ENCODE measurements at regions not wholly inside any gene's neighbourhood (a gene's known extent, or its start where the extent isn't known, plus 50 kb on each side); places are given as distances from the start of the nearest gene placed in this dataset.

DNA sequence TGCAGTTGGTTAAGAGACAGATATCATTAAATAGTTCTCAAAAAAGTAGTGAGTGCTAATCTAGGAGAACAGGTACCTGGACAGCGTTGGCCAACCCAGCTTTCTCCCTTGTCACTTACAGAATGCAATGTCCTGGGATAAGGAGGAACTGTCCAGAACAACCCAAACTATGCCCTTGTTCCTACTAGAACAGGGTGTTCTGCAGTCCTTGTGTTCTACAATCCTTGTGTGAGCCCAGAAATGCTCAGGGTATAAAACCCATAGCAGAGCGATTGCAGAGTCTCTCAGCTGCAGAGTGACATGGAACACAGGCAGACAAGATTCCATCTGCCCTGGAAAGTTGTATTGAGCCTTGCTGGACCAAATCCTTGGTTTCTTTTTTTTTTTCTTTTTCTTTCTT is 83.5 kb upstream of the VANGL1 start:
- 100% methylated on average over 2 of the region's 2 CpGs for WGBS
- Histone ChIP-seq H3K27me3 (ENCODE audit: control insufficient read depth in 1 of 2, insufficient read depth in 1 of 2, low read length in 2 of 2) (no peaks in the 10 kb centered on the region), H2BK120ac (ENCODE audit: low read depth, low read length) (no peak overlapping the region), H2AFZ (ENCODE audit: low read depth, low read length) (no peak overlapping the region), H3K27ac (ENCODE audit: low read length, poor library complexity, severe bottlenecking) (no peak overlapping the region), H2BK15ac (ENCODE audit: low read depth, poor library complexity, severe bottlenecking) (no peak overlapping the region), H3K23ac (ENCODE audit: low read length in 2 of 2) (no peak overlapping the region), H2AK5ac (ENCODE audit: low read length, severe bottlenecking) (no peak overlapping the region), H3K4me1 (ENCODE audit: control insufficient read depth, insufficient read depth, low read depth, low read length) (peaks cover 1% of the 10 kb centered on the region), H4K8ac (ENCODE audit: low read length) (no peak overlapping the region), H3K36me3 (ENCODE audit: control insufficient read depth in 1 of 2, insufficient read depth in 2 of 2, low read depth in 1 of 2, low read length in 2 of 2) (no peaks in the 10 kb centered on the region), H3K9me3 (ENCODE audit: control insufficient read depth, low read length) (no peaks in the 10 kb centered on the region), H3K4me2 (ENCODE audit: low read length, poor library complexity, severe bottlenecking) (no peak overlapping the region), H3K4me3 (ENCODE audit: insufficient read depth in 1 of 2, low read depth in 1 of 2, low read length in 2 of 2) (no peak overlapping the region), H3K4ac (ENCODE audit: low read depth in 1 of 2, low read length in 2 of 2) (no peak overlapping the region), H2BK5ac (ENCODE audit: low read depth, low read length, poor library complexity, severe bottlenecking) (no peak overlapping the region), H3K9ac (ENCODE audit: low read length) (no peak overlapping the region), H3K18ac (ENCODE audit: low read depth in 1 of 2, low read length in 2 of 2) (no peak overlapping the region), H3K79me1 (replicated peaks; ENCODE audit: low read length, poor library complexity, severe bottlenecking) (no peaks in the 10 kb centered on the region), H4K91ac (ENCODE audit: low read length) (no peak overlapping the region), H2BK12ac (ENCODE audit: low read length in 2 of 2) (no peak overlapping the region), H3K14ac (ENCODE audit: low read length in 2 of 2) (peak overlapping the region in 1 of 2 experiments; percentile 32)
- no peak for DNase-seq

DNA sequence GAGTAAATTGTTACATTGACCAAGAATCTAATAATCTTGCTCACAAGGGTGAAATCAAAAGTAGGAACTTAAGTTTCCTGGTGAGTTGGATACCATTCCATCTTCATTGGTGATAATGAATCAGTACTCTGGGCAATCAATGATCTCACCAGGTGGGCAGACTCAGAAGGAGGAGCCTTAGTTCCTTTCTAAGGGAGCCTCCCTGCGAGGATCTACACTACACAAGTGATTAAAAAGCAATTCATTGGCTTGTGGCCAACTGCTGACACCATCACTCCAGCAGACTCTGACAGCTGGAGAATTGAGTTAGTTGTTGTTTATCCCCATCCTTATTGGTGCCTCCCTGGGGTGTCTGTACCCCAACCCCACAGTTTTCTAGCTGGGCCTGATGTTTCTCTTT is 84.1 kb upstream of the VANGL1 start:
- no peaks in the 10 kb centered on the region for H3K9me3 ChIP-seq (ENCODE audit: control insufficient read depth, low read length)
- H3K23ac ChIP-seq (ENCODE audit: low read length in 2 of 2), result no peak overlapping the region
- no peak overlapping the region for H3K14ac ChIP-seq (ENCODE audit: low read length in 2 of 2)
- H3K9ac ChIP-seq (ENCODE audit: low read length), result no peak overlapping the region
- H4K91ac ChIP-seq (ENCODE audit: low read length), result no peak overlapping the region
- H3K36me3 ChIP-seq (ENCODE audit: control insufficient read depth in 1 of 2, insufficient read depth in 2 of 2, low read depth in 1 of 2, low read length in 2 of 2), result no peaks in the 10 kb centered on the region
- no peak overlapping the region for H2AFZ ChIP-seq (ENCODE audit: low read depth, low read length)
- no peak overlapping the region for H3K18ac ChIP-seq (ENCODE audit: low read depth in 1 of 2, low read length in 2 of 2)
- H2BK5ac ChIP-seq (ENCODE audit: low read depth, low read length, poor library complexity, severe bottlenecking), result no peak overlapping the region
- H3K4me1 ChIP-seq (ENCODE audit: control insufficient read depth, insufficient read depth, low read depth, low read length), result peaks cover 1% of the 10 kb centered on the region
- no peak overlapping the region for H2AK5ac ChIP-seq (ENCODE audit: low read length, severe bottlenecking)
- H3K27me3 ChIP-seq (ENCODE audit: control insufficient read depth in 1 of 2, insufficient read depth in 1 of 2, low read length in 2 of 2), result no peaks in the 10 kb centered on the region
- 83% methylated on average over 1 of the region's 1 CpG for WGBS
- no peak overlapping the region for H3K4me3 ChIP-seq (ENCODE audit: insufficient read depth in 1 of 2, low read depth in 1 of 2, low read length in 2 of 2)
- no peak overlapping the region for H4K8ac ChIP-seq (ENCODE audit: low read length)
- no peak for DNase-seq
- no peak overlapping the region for H2BK12ac ChIP-seq (ENCODE audit: low read length in 2 of 2)
- H3K4ac ChIP-seq (ENCODE audit: low read depth in 1 of 2, low read length in 2 of 2), result no peak overlapping the region
- H3K4me2 ChIP-seq (ENCODE audit: low read length, poor library complexity, severe bottlenecking), result no peak overlapping the region
- no peak overlapping the region for H3K27ac ChIP-seq (ENCODE audit: low read length, poor library complexity, severe bottlenecking)
- no peak overlapping the region for H2BK120ac ChIP-seq (ENCODE audit: low read depth, low read length)
- H2BK15ac ChIP-seq (ENCODE audit: low read depth, poor library complexity, severe bottlenecking), result no peak overlapping the region
- H3K79me1 ChIP-seq (replicated peaks; ENCODE audit: low read length, poor library complexity, severe bottlenecking), result no peaks in the 10 kb centered on the region

- no peak overlapping the region for H2BK15ac ChIP-seq (ENCODE audit: low read depth, poor library complexity, severe bottlenecking)
- no peak overlapping the region for H2BK120ac ChIP-seq (ENCODE audit: low read depth, low read length)
- H3K23ac ChIP-seq (ENCODE audit: low read length in 2 of 2), result no peak overlapping the region
- no peak overlapping the region for H3K18ac ChIP-seq (ENCODE audit: low read depth in 1 of 2, low read length in 2 of 2)
- no peak overlapping the region for H2AK5ac ChIP-seq (ENCODE audit: low read length, severe bottlenecking)
- no peak for DNase-seq
- no peak overlapping the region for H2AFZ ChIP-seq (ENCODE audit: low read depth, low read length)
- H3K36me3 ChIP-seq (ENCODE audit: control insufficient read depth in 1 of 2, insufficient read depth in 2 of 2, low read depth in 1 of 2, low read length in 2 of 2), result no peaks in the 10 kb centered on the region
- H3K4ac ChIP-seq (ENCODE audit: low read depth in 1 of 2, low read length in 2 of 2), result no peak overlapping the region
- H3K4me3 ChIP-seq (ENCODE audit: insufficient read depth in 1 of 2, low read depth in 1 of 2, low read length in 2 of 2), result no peak overlapping the region
- H4K8ac ChIP-seq (ENCODE audit: low read length), result no peak overlapping the region
- no peak overlapping the region for H3K27ac ChIP-seq (ENCODE audit: low read length, poor library complexity, severe bottlenecking)
- H3K4me2 ChIP-seq (ENCODE audit: low read length, poor library complexity, severe bottlenecking), result no peak overlapping the region
- no peaks in the 10 kb centered on the region for H3K9me3 ChIP-seq (ENCODE audit: control insufficient read depth, low read length)
- peaks cover 1% of the 10 kb centered on the region for H3K4me1 ChIP-seq (ENCODE audit: control insufficient read depth, insufficient read depth, low read depth, low read length)
- no peak overlapping the region for H2BK12ac ChIP-seq (ENCODE audit: low read length in 2 of 2)
- H3K14ac ChIP-seq (ENCODE audit: low read length in 2 of 2), result no peak overlapping the region
- no peak overlapping the region for H4K91ac ChIP-seq (ENCODE audit: low read length)
- H2BK5ac ChIP-seq (ENCODE audit: low read depth, low read length, poor library complexity, severe bottlenecking), result no peak overlapping the region
- 100% methylated on average over 1 of the region's 1 CpG for WGBS
- no peaks in the 10 kb centered on the region for H3K79me1 ChIP-seq (replicated peaks; ENCODE audit: low read length, poor library complexity, severe bottlenecking)
- no peak overlapping the region for H3K9ac ChIP-seq (ENCODE audit: low read length)
- H3K27me3 ChIP-seq (ENCODE audit: control insufficient read depth in 1 of 2, insufficient read depth in 1 of 2, low read length in 2 of 2), result peaks cover 0 to 2% of the 10 kb centered on the region in 2 experiments
Measured at GRCh38 chr1:115556236-115556635, 85.5 kb upstream of the VANGL1 start.

- H4K91ac ChIP-seq (ENCODE audit: low read length), result no peak overlapping the region
- H2BK5ac ChIP-seq (ENCODE audit: low read depth, low read length, poor library complexity, severe bottlenecking), result no peak overlapping the region
- no peak overlapping the region for H3K9ac ChIP-seq (ENCODE audit: low read length)
- H3K27me3 ChIP-seq (ENCODE audit: control insufficient read depth in 1 of 2, insufficient read depth in 1 of 2, low read length in 2 of 2), result peaks cover 0 to 2% of the 10 kb centered on the region in 2 experiments
- peaks cover 1% of the 10 kb centered on the region for H3K4me1 ChIP-seq (ENCODE audit: control insufficient read depth, insufficient read depth, low read depth, low read length)
- no peak overlapping the region for H3K4ac ChIP-seq (ENCODE audit: low read depth in 1 of 2, low read length in 2 of 2)
- H4K8ac ChIP-seq (ENCODE audit: low read length), result no peak overlapping the region
- no peak overlapping the region for H2AFZ ChIP-seq (ENCODE audit: low read depth, low read length)
- H3K14ac ChIP-seq (ENCODE audit: low read length in 2 of 2), result no peak overlapping the region
- H3K79me1 ChIP-seq (replicated peaks; ENCODE audit: low read length, poor library complexity, severe bottlenecking), result no peaks in the 10 kb centered on the region
- no peaks in the 10 kb centered on the region for H3K36me3 ChIP-seq (ENCODE audit: control insufficient read depth in 1 of 2, insufficient read depth in 2 of 2, low read depth in 1 of 2, low read length in 2 of 2)
- H3K4me2 ChIP-seq (ENCODE audit: low read length, poor library complexity, severe bottlenecking), result no peak overlapping the region
- no peak for DNase-seq
- H3K4me3 ChIP-seq (ENCODE audit: insufficient read depth in 1 of 2, low read depth in 1 of 2, low read length in 2 of 2), result no peak overlapping the region
- no peak overlapping the region for H2BK120ac ChIP-seq (ENCODE audit: low read depth, low read length)
- H2BK15ac ChIP-seq (ENCODE audit: low read depth, poor library complexity, severe bottlenecking), result no peak overlapping the region
- H2BK12ac ChIP-seq (ENCODE audit: low read length in 2 of 2), result no peak overlapping the region
- H2AK5ac ChIP-seq (ENCODE audit: low read length, severe bottlenecking), result no peak overlapping the region
- no peak overlapping the region for H3K18ac ChIP-seq (ENCODE audit: low read depth in 1 of 2, low read length in 2 of 2)
- H3K9me3 ChIP-seq (ENCODE audit: control insufficient read depth, low read length), result no peaks in the 10 kb centered on the region
- 63% methylated on average over 1 of the region's 2 CpGs for WGBS
- H3K23ac ChIP-seq (ENCODE audit: low read length in 2 of 2), result no peak overlapping the region
- no peak overlapping the region for H3K27ac ChIP-seq (ENCODE audit: low read length, poor library complexity, severe bottlenecking)
Measured at GRCh38 chr1:115555446-115555845, 86.3 kb upstream of the VANGL1 start.

Data from mesenchymal stem cell (in vitro differentiated cells and primary cell).